Frontal cortex (tissue), 3 donors: ENCODE measurements at regions not wholly inside any gene's neighbourhood (a gene's known extent, or its start where the extent isn't known, plus 50 kb on each side); places are given as distances from the start of the nearest gene placed in this dataset.

Experiments
- DNase-seq, 2 donors: peaks; one replicate each; pipeline ENCODE4 v3.0.0; 2012; ENCODE audit warnings: low spot score in 2 of 2
- FAIRE-seq: peaks from 2 replicates; lab custom pipeline; 2012; peaks lifted over from hg19 to GRCh38; lab: Jason Lieb, UNC
- donor health status: control.
- donor health status: control.
- donor health status: control.

GRCh38 chr15:100802421-100803170 is 77.0 kb upstream of the ALDH1A3 start:
- DNase-seq (no peak), FAIRE-seq (no peak)

- no peak for FAIRE-seq
- no peak for DNase-seq
Observed at GRCh38 chr15:100803171-100803440, 76.5 kb upstream of the ALDH1A3 start.

- DNase-seq (no peak), FAIRE-seq (no peak)
Observed at GRCh38 chr15:100806157-100806556, 73.5 kb upstream of the ALDH1A3 start.

- no peak for FAIRE-seq
Observed at GRCh38 chr15:100807028-100807427, 72.6 kb upstream of the ALDH1A3 start.

GRCh38 chr15:100808691-100809090 is 70.9 kb upstream of the ALDH1A3 start:
- DNase-seq (no peak), FAIRE-seq (no peak)

More at GRCh38 chr15:100807028-100807427, 72.6 kb upstream of the ALDH1A3 start:
- DNase-seq, result no peak

GRCh38 chr15:100809151-100809550 is 70.5 kb upstream of the ALDH1A3 start:
- FAIRE-seq, result no peak

GRCh38 chr15:100809587-100809986 is 70.0 kb upstream of the ALDH1A3 start:
- DNase-seq (no peak), FAIRE-seq (no peak)

More at GRCh38 chr15:100809151-100809550, 70.5 kb upstream of the ALDH1A3 start:
- no peak for DNase-seq

GRCh38 chr15:100810229-100810628 is 69.4 kb upstream of the ALDH1A3 start:
- DNase-seq, result no peak
- no peak for FAIRE-seq

GRCh38 chr15:100810831-100811230 is 68.8 kb upstream of the ALDH1A3 start:
- FAIRE-seq, result no peak

GRCh38 chr15:100812802-100813201 is 66.8 kb upstream of the ALDH1A3 start:
- FAIRE-seq, result no peak
- DNase-seq, result no peak

More at GRCh38 chr15:100810831-100811230, 68.8 kb upstream of the ALDH1A3 start:
- DNase-seq, result no peak

GRCh38 chr15:100818927-100819326 is 60.7 kb upstream of the ALDH1A3 start:
- FAIRE-seq, result no peak
- no peak for DNase-seq

GRCh38 chr15:100820528-100820927 is 59.1 kb upstream of the ALDH1A3 start:
- FAIRE-seq (no peak), DNase-seq (no peak)

GRCh38 chr15:100821327-100821726 is 58.3 kb upstream of the ALDH1A3 start:
- FAIRE-seq (no peak), DNase-seq (no peak)

GRCh38 chr15:100824211-100824610 is 55.4 kb upstream of the ALDH1A3 start:
- DNase-seq (no peak), FAIRE-seq (no peak)

GRCh38 chr15:100829457-100829856 is 50.2 kb upstream of the ALDH1A3 start:
- FAIRE-seq, result no peak

More at GRCh38 chr15:100829457-100829856, 50.2 kb upstream of the ALDH1A3 start:
- DNase-seq, result no peak
